ENCODE measurements at regions not wholly inside any gene's neighbourhood (a gene's known extent, or its start where the extent isn't known, plus 50 kb on each side); places are given as distances from the start of the nearest gene placed in this dataset.

DNA sequence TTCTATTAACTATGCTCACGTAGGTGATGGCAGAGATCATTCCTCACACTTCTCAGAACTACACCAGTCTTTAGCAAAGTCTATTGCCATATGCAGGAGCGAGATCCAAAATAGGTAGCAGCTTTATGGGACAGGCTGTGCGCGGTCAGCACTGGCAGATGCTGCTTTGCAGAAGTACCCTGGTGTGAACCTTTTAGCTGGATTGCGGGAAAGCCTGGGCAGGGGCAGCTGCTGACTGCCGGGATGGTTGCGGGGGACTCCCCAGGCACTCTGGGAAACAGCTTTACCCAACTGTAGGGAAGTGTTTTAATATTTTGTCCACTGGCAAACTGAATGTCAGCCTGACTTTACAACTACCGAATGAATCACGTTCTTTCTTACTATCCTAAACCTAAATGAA lies 251.3 kb downstream of the HS3ST3A1 start:
- TF ChIP-seq, protein P1, sequence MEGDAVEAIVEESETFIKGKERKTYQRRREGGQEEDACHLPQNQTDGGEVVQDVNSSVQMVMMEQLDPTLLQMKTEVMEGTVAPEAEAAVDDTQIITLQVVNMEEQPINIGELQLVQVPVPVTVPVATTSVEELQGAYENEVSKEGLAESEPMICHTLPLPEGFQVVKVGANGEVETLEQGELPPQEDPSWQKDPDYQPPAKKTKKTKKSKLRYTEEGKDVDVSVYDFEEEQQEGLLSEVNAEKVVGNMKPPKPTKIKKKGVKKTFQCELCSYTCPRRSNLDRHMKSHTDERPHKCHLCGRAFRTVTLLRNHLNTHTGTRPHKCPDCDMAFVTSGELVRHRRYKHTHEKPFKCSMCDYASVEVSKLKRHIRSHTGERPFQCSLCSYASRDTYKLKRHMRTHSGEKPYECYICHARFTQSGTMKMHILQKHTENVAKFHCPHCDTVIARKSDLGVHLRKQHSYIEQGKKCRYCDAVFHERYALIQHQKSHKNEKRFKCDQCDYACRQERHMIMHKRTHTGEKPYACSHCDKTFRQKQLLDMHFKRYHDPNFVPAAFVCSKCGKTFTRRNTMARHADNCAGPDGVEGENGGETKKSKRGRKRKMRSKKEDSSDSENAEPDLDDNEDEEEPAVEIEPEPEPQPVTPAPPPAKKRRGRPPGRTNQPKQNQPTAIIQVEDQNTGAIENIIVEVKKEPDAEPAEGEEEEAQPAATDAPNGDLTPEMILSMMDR (IDR thresholded peaks at IDR 0.05), result no peak
- TF ChIP-seq EZH2 (IDR thresholded peaks at IDR 0.05; ENCODE audit: borderline replicate concordance, insufficient read depth, low read depth, low read length, poor library complexity, severe bottlenecking), result no peak
